Mucosa of rectum (tissue), 2 donors: ENCODE measurements at regions not wholly inside any gene's neighbourhood (a gene's known extent, or its start where the extent isn't known, plus 50 kb on each side); places are given as distances from the start of the nearest gene placed in this dataset.

Experiments
- H3K27ac ChIP-seq, 2 donors: one replicate each; pipeline ENCODE4 v1.7.0; 2013; ENCODE audit warnings: inconsistent platforms in 2 of 2, low read depth in 2 of 2, low read length in 2 of 2
- H3K27me3 ChIP-seq, 2 donors: one replicate each; pipeline ENCODE4 v1.7.0; 2013; ENCODE audit warnings: low read length in 2 of 2; ENCODE audit not compliant: control insufficient read depth in 2 of 2, insufficient read depth in 2 of 2
- H3K36me3 ChIP-seq, 2 donors: one replicate each; pipeline ENCODE4 v1.7.0; 2013; ENCODE audit warnings: low read length in 2 of 2; ENCODE audit not compliant: control insufficient read depth in 2 of 2, insufficient read depth in 2 of 2
- H3K4me1 ChIP-seq, 2 donors: one replicate each; pipeline ENCODE4 v1.7.0; 2013; ENCODE audit warnings: low read length in 2 of 2, mild to moderate bottlenecking in 1 of 2; ENCODE audit not compliant: control insufficient read depth in 2 of 2, insufficient read depth in 2 of 2
- H3K4me3 ChIP-seq, 2 donors: one replicate each; pipeline ENCODE4 v1.7.0; 2013; ENCODE audit warnings: low read length in 2 of 2
- H3K9ac ChIP-seq, 2 donors: one replicate each; pipeline ENCODE4 v1.7.0; 2013; ENCODE audit warnings: low read length in 2 of 2, low read depth in 1 of 2, mild to moderate bottlenecking in 1 of 2
- H3K9me3 ChIP-seq, 2 donors: one replicate each; pipeline ENCODE4 v1.7.0; 2013; ENCODE audit warnings: low read length in 2 of 2; ENCODE audit not compliant: control insufficient read depth in 2 of 2
- donor health status: healthy.
- donor health status: Normal muscosa, but diverticular disease.

GRCh38 chr14:84969501-84969900, 560.4 kb upstream of the FLRT2 start:
- Histone ChIP-seq H3K36me3 (no peaks in the 10 kb centered on the region), H3K4me3 (no peak overlapping the region), H3K4me1 (no peaks in the 10 kb centered on the region), H3K9ac (no peak overlapping the region), H3K9me3 (peaks cover 0 to 3% of the 10 kb centered on the region in 2 donors), H3K27me3 (no peaks in the 10 kb centered on the region), H3K27ac (no peak overlapping the region)

- Histone ChIP-seq H3K4me3 (no peak overlapping the region), H3K27me3 (no peaks in the 10 kb centered on the region), H3K9me3 (peaks cover 0 to 1% of the 10 kb centered on the region in 2 donors), H3K9ac (no peak overlapping the region), H3K27ac (no peak overlapping the region), H3K4me1 (no peaks in the 10 kb centered on the region), H3K36me3 (no peaks in the 10 kb centered on the region)
These were observed 554.6 kb upstream of the FLRT2 start for GRCh38 chr14:84975241-84975902.

DNA sequence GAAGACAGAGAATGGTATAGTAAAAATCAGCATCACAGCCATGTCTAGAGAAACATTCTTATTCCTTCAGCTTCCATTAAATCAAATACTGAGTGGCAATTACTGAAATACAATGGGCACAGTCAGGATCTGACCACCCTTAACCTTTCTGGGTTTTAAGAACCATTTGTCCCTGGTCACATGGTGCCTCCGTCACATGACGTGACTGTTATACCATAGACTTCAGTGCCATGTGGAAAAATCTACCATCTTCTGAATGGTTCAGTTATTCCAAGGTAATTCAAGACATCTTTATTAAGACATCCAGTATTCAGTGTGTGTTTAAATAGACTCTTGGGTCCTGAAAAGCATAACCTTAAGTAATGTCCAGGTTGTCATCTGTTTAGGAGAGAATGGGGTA, 553.1 kb upstream of the FLRT2 start:
- Histone ChIP-seq H3K9me3 (peaks cover 0 to 4% of the 10 kb centered on the region in 2 donors), H3K36me3 (no peaks in the 10 kb centered on the region), H3K9ac (no peak overlapping the region), H3K4me3 (no peak overlapping the region), H3K4me1 (no peaks in the 10 kb centered on the region), H3K27ac (no peak overlapping the region), H3K27me3 (no peaks in the 10 kb centered on the region)

- H3K9me3 ChIP-seq = peaks cover 0 to 3% of the 10 kb centered on the region in 2 donors
- no peak overlapping the region for H3K9ac ChIP-seq
- H3K27ac ChIP-seq = no peak overlapping the region
- no peaks in the 10 kb centered on the region for H3K4me1 ChIP-seq
- no peak overlapping the region for H3K4me3 ChIP-seq
- no peaks in the 10 kb centered on the region for H3K36me3 ChIP-seq
- no peaks in the 10 kb centered on the region for H3K27me3 ChIP-seq
These were observed 542.9 kb upstream of the FLRT2 start for GRCh38 chr14:84987042-84987441.

DNA sequence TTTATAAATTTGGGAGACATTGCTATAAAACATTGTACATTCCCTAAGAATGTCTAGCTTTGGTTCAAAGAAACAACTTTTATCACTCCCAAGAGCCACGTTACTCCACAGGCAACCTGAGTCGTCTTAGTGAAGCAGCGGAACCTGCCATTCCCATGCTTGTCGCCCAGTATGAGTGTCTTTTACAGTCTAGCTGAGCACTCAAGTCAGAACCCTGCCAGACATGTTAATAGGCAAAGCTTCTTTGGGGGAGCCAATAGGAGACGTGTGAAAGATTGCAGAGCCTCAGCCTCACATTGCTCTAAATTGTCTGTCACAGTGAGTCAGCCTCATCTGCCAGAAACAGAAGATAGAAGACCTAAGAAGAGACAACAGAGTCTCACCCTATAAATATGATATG, 541.6 kb upstream of the FLRT2 start:
- H3K4me1 ChIP-seq = no peaks in the 10 kb centered on the region
- H3K36me3 ChIP-seq = no peaks in the 10 kb centered on the region
- no peak overlapping the region for H3K27ac ChIP-seq
- H3K9ac ChIP-seq = no peak overlapping the region
- no peak overlapping the region for H3K4me3 ChIP-seq
- peaks cover 0 to 3% of the 10 kb centered on the region in 2 donors for H3K9me3 ChIP-seq
- no peaks in the 10 kb centered on the region for H3K27me3 ChIP-seq

DNA sequence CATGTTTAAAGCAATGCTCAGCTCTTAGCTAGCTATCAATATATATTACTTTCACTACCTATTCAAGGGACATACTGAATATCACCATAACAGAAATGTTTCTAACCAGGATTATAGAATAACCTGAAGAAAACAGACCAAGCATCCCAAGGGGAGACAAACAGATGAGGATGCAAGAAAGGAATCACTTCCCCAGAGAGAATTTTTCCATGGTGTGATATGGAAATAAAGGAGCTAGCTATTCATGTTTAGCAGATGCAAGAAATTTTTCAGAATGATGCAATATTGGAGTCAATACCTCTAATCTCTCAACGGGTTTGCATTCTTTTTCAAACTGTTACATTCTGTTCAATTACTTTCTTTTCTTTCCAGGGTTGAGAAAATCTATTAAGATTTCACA, 538.9 kb upstream of the FLRT2 start:
- Histone ChIP-seq H3K36me3 (no peaks in the 10 kb centered on the region), H3K4me1 (no peaks in the 10 kb centered on the region), H3K27me3 (no peaks in the 10 kb centered on the region), H3K9me3 (peaks cover 0 to 3% of the 10 kb centered on the region in 2 donors), H3K27ac (no peak overlapping the region), H3K4me3 (no peak overlapping the region), H3K9ac (no peak overlapping the region)

DNA sequence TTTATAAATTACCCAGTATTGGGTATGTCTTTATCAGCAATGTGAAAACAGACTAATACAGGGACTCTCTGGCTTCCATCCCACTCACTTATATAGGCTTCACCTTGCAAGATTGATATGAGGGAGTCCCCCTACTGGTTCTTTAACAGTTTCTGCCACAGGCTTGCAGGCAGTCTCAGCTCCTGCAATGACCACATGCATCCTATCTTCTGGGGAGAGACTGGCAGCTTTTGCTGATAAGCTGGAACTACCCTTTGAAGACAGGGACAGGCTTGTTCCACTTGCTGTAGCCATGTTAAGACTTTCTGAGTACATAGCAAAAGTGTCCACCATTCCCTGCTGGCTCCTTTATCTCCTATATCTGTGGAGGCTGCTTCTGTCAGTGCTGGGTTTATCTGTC, 531.7 kb upstream of the FLRT2 start:
- Histone ChIP-seq H3K4me3 (no peak overlapping the region), H3K36me3 (no peaks in the 10 kb centered on the region), H3K4me1 (no peaks in the 10 kb centered on the region), H3K27ac (no peak overlapping the region), H3K9ac (no peak overlapping the region), H3K27me3 (no peaks in the 10 kb centered on the region), H3K9me3 (peaks cover 0 to 2% of the 10 kb centered on the region in 2 donors)

GRCh38 chr14:85002846-85003245, 527.1 kb upstream of the FLRT2 start:
- Histone ChIP-seq H3K4me1 (no peaks in the 10 kb centered on the region), H3K9ac (no peak overlapping the region), H3K9me3 (peaks cover 0 to 4% of the 10 kb centered on the region in 2 donors), H3K4me3 (no peak overlapping the region), H3K36me3 (no peaks in the 10 kb centered on the region), H3K27ac (no peak overlapping the region), H3K27me3 (no peaks in the 10 kb centered on the region)

DNA sequence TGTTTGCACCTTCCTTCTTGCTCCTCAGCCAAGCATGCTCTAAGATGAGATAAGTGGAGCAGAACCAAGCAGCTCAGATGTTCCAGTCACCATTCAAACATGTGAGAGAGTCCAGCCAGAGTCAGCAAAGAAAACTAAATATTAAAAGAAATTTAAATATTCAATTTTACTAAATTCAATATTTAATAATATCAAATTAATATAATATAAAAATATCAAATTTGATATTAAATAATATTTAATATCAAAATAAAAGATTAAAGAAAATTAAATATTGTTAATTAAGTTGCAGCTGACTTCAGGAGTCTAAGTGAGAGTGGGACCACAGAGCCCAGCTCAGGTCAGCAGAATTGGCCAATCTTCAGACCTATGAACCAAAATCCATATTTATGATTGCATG, 526.1 kb upstream of the FLRT2 start:
- no peaks in the 10 kb centered on the region for H3K36me3 ChIP-seq
- H3K27ac ChIP-seq = no peak overlapping the region
- no peaks in the 10 kb centered on the region for H3K27me3 ChIP-seq
- H3K4me3 ChIP-seq = no peak overlapping the region
- peaks cover 0 to 4% of the 10 kb centered on the region in 2 donors for H3K9me3 ChIP-seq
- no peak overlapping the region for H3K9ac ChIP-seq
- no peaks in the 10 kb centered on the region for H3K4me1 ChIP-seq

- Histone ChIP-seq H3K4me3 (no peak overlapping the region), H3K36me3 (no peaks in the 10 kb centered on the region), H3K4me1 (no peaks in the 10 kb centered on the region), H3K27ac (no peak overlapping the region), H3K27me3 (no peaks in the 10 kb centered on the region), H3K9me3 (peaks cover 0 to 3% of the 10 kb centered on the region in 2 donors), H3K9ac (no peak overlapping the region)
These were observed 520.4 kb upstream of the FLRT2 start for GRCh38 chr14:85009506-85009905.

- no peaks in the 10 kb centered on the region for H3K36me3 ChIP-seq
- H3K4me1 ChIP-seq = no peaks in the 10 kb centered on the region
- H3K9ac ChIP-seq = no peak overlapping the region
- H3K27ac ChIP-seq = no peak overlapping the region
- H3K9me3 ChIP-seq = peaks cover 0 to 3% of the 10 kb centered on the region in 2 donors
- no peak overlapping the region for H3K4me3 ChIP-seq
- no peaks in the 10 kb centered on the region for H3K27me3 ChIP-seq
These were observed 519.8 kb upstream of the FLRT2 start for GRCh38 chr14:85010186-85010585.
